ENCODE measurements at regions not wholly inside any gene's neighbourhood (a gene's known extent, or its start where the extent isn't known, plus 50 kb on each side); places are given as distances from the start of the nearest gene placed in this dataset.

DNA sequence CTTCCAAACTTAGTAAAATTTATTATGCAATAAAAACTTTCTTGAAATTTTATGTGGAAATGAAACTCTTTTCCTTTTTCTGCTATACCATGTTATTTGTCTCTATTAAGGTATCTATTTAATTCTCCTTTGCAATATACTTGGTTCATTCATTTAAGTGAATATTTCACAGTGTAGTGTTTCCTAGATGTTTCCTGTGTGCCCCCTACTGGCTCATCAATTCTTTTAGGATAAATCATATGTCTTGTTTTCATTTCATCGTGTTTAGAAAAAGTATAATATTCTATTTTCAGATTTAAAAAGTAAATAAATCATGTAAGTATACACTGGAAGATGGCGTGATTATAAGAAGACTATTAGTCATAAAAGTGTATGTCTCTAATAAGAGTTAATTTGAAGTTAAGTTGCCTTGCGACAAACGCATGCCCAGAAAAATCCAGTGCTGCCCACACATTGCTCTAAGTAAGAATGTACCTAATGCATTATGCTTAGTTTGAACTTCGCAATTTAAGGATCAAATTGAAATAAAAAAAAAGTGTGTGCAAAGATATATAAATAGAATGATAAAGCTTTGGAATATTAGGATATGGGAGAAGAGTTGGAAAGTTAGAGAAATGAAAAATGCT lies 525.4 kb downstream of the KCNJ3 start:
- no peak for DNase-seq

DNA sequence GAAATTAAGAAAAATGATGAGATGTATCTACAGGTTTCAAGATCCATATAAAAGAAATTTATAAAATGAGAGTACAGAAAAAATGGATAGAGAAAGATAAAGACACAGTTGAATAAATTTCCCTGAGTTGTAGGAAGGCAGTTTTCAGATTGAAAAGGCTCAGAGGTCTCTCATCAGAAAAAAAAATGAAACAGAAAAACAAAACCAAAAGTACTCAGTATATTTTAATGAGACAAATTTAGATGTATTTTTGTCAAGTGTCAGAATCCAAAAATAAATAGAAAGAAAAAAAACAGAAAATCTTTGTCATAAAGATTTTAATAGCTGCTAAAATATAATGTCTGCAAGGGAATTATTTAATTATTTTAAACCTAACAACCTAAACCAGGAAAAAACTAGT lies 520.5 kb downstream of the KCNJ3 start:
- no peak for DNase-seq

DNA sequence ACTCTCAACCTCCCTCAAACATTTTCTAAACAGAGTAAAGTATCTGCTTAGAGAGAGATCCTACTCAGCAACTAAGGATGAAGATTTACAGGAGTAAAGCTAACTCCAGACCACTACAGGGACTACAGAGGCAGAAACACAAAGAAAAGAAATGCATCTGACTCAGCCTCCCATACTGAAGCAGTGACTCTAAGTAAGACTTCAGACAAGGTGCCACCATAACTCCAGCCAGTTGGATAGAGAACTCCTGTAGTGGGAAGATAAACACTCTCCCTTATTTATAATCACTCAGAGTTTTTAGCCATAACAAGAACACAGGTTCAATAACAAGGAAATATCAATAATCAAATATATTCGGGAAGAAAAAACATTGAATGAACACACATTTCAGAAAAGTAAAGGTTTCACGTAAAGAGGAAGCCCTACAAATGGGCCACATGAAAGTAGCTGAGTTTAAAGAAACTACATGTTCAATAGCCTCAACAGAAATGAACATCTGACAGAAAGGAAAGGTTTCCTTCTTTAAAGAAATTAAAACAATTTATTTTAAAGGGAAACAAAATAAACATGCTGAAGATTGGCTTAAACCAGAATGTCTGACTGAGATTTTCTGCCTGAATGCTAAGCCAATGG lies 519.9 kb downstream of the KCNJ3 start:
- no peak for DNase-seq

DNA sequence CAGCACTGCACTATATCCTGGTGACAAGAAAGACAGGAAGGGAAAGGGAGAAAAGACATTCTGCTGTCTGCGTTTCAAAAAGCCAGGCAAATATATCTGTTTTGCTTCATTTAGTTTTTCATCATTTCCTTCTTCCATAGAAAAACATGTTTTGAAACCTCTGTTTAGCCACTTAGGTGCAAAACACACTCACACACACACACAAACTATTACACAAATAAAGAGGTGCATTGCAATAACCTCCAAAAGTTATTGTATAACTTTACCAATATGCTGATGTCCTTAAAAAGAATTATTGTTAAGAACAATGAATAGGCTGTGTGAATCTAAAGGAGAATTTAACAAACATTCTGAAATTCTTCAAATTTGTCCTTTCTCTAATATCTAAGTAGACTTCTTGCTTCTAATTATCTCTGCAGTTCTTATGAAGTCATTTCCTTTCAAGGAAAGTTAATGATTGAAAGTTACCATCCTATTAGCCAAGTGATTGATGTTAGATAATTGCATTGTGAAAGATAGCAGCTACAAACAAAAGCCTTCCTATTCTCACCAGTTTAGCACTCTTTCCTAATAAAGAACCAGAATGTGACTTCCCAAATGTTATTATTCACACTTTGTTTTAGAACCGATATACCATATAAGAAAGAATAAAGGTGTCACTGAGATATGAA lies 516.7 kb downstream of the KCNJ3 start:
- DNase-seq: no peak

DNA sequence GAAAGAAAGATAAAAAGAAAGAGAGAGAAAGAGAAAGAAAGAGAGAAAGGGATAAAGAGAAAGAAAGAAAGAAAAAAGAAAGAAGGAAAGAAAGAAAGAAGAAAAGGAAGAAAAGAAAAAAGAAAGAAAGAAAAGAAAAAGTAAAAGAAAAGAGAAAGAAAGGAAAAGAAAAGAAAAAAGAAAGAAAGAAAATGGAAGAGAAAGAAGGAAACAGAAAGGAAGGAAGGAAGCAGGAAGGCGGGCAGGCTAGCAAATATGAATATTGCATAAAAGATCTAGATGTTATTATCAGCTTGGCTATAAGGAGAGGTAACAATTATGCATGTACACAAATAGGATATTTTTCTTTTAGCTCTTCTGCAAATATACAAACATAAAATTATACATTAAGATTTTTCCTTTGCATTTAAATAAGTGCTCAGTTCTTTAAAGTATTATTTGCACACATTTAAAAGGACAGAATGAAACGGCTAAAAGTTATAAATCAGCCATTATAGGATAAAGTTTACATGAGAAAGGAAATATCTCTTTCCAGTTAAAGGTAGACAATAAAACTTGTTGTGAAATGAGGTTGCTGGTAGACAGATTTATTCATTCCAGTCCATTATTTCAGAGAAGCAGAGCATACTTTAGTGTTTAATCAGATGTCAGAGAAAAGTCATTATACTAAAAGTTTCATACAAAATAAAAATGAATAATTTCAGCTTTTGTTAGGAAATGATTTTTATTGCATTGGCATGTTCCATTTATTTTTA lies 511.4 kb downstream of the KCNJ3 start:
- DNase-seq: no peak

DNA sequence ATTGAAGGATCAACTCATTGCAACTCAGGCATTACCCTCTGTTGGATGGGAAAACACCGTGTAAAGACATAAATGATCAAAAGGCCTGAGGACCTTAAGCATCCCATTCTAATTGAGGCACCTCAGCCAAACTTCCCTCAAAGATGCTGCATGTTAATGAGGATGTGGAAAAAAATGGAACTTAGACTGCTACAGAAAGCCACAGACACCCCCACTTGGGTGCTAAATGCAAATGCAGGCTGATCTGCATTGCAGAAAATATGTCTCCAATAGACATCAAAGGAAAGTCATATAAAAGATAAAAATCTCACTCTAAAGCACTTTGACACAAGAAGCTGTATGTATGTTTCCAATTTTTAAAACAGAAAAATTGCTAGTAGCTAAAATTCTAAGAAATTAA lies 504.7 kb downstream of the KCNJ3 start:
- DNase-seq: no peak

DNA sequence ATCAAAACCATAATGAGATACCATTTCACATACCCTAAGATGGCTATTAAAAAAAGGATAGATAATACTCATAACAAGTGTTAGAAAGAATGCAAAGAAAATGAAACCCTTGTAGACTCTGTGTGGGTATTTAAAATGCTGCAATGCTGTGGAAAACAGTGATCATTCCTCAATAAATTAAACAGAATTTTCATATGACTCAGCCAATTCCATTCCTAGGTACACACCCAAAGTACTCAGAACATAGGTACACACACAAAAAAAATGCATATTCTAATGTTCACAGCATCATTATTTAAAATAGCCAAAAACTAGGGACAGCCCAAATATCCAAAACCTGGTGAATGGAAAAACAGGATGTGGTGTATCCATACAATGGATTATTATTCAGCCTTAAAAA lies 502.3 kb downstream of the KCNJ3 start:
- DNase-seq: no peak

DNA sequence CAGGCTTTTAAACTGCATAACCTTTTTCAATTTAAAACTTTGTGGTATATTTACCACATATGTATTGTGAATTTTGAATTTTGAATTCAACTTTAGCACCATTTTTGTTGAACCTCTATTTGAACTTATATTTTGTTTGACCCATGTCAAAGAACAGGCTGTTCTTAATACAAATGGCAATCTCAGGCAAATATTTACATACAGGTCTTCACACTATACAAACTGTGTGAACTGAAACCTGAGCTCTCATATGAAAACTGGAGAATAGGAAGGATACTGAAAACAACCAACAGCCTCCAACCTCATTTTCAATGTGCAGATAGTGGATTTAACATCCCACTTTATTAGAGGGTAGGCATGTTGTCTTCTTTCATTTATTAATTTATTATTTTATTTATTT lies 491.8 kb downstream of the KCNJ3 start:
- no peak for DNase-seq

DNA sequence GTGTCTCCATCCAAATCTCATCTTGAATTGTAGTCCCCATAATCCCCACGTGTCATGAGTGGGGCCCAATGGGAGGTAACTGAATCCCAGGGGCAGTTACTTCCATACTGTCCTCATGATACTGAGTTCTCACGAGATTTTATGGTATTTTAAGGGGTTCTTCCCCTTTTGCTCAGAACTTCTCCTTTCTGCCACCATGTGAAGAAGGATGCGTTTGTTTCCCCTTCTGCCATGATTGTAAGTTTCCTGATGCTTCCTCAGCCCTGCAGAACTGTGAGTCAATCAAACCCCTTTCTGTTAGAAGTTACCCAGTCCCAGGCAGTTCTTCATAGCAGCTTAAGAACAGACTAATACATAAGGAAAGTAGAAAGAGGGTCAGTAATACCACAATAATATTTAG lies 480.4 kb downstream of the KCNJ3 start:
- DNase-seq: no peak

DNA sequence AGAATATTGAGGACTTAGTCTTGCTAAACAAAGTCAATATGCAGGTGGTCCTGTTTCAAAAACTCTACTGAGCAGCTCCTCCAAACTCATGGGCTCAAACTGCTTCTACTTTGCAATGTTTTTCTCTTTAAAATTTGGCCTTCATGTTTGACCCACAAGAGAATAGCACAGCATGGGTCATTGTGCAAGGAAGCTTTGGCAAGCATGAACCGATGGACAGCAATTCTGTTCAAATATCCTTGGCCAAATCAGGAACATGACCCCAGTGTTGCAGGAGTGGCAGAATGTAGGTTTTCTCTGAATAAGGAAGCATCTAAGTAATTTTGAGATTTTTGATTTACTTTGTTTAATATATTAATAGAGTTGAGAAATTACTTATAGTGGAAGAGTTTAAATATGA lies 477.9 kb downstream of the KCNJ3 start:
- DNase-seq: no peak

DNA sequence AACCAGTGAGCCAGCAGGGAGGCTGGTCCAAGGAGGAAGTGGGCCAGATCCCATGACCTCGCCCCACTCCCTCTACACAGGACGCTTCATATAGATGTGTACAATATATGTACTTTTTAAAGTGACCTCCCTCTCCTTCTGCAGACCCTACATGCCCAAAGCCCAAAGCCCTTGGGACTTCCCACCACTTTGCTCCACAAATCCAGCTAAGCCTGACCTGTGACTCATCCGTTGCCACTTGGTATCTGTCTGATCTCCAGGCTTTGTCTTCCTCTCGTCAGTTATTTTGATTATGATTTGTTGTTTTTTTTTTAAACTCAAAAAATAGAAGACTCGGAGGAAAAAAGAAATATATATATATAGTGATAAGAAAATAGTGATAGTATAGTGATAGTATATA lies 470.8 kb downstream of the KCNJ3 start:
- no peak for DNase-seq

DNA sequence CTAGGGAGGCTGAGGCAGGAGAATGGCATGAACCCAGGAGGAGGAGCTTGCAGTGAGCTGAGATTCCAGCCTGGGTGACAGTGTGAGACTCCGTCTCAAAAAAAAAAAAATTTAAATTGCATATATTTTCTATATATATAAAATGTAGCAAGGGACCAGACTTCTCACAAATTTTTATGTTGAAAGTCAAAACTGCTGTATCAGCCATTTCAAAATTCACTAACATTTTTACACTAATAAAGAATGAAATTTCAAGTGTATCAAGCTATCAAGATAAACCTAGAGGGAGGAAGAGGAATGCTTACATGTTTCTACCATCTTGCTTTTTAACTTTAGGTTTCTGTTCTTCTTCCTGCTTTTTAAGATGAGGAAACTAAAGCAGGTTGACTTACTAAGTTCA lies 464.0 kb downstream of the KCNJ3 start:
- DNase-seq: no peak

DNA sequence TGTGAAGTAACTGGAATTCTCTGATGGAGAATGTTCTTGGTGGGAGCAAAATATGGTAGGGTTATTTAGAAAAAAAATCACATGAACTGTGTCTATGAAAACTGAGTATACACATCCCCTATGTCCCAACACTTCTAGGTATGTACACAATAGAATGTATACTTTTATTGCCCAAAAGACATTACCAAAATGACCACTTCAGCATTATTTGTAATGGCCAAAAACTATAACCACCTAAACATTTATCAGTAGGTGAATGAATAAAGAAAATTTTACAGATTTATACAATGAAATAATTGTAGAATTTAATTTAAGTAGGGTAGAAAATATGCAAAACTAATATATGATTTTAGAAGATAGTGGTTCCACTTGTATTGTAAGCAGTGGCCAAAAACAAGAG lies 462.8 kb downstream of the KCNJ3 start:
- DNase-seq: no peak

DNA sequence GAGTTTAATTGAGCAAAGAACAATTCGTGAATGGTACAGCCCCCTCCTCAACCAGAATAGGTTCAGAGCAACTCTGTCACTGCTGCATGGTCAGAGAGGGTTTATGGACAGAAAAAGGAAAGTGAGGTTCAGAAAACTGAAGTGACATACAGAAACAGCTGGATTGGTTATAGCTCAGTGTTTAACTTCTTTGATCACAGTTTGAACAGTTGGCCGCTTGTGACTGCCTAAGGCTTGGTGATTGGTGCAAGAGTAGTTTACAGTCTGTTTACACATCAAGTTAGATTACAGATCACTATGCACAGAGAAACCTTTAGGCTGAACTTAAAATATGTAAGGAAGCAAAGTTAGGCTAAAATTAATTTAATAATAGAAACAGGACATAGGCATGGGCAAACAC lies 459.2 kb downstream of the KCNJ3 start:
- no peak for DNase-seq

DNA sequence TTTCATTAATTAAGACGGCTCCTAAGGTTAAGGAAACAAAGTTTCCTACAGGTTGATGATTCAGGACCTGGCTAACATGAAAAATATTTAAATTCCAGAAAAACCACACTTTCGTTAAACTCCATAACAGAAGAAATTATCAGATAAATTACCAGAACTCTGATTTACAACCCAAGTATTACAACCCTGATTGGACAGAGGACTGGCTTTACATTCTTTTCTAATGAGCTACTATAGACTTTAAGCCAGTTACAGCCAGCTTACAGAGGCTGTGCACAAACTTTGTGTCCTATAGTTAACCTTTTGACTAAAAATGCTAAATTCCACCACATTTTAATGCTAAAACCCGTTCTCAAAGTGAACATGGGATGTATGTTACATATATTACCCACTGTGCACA lies 458.6 kb downstream of the KCNJ3 start:
- DNase-seq: no peak

DNA sequence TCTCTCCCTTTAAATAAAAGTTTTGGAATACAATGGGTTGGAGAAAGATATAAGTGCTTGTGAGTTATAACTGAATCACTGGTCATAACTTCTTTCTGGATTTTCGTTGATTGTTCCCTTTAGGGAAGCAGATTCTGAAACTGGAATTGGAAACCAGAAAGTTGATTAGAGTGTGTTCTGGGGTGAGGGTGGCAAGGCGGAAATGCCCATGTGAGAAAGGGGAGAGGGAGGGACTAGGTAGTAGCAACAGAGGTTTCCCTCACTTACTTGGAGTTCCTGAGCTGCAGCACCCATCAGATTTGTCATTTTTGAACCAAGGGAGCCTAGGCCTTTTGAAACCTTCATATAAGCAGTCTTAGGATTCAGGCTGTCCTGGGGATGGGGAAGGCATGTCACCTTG lies 453.4 kb downstream of the KCNJ3 start:
- no peak for DNase-seq

DNA sequence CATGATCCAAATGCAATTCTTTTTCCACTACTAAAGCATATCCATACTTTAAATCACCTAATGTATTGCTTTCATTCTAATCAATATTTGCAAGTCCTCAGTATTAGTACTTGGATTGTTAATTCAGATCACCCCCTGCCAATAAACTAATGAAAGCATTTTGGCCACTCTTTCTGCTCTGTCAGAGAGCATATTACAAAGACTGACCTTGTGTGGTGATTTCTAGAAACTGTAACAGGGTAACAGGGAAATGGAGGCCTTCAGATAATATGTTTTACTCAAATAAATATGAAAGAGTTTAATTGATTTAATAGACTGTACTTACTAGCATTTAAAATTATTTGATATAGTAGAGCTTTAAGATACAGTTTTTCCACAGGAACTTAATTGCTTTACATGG lies 453.0 kb downstream of the KCNJ3 start:
- DNase-seq: no peak

DNA sequence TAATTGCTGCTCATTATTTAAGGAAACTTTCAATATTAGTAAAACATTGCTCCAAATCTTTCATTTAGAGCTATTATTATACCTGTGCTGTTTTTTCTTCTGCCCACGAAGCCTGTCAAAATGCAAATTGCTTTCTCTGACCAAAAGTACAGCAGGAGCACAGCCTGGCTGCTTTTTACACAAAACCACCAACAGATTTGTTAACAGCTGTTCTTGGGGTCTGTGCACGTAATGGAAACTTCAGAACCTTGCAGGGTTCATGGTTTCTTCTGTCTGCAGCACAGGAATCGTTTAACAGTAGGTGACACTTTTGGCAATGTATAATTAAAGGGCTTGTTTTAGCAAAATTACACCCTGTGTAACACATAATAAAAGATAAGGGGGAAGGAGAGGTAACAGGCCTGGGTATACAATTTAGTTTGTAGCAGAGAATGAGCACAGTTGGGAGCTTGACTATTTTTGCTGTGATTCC lies 447.3 kb downstream of the KCNJ3 start:
- no peak for DNase-seq

DNA sequence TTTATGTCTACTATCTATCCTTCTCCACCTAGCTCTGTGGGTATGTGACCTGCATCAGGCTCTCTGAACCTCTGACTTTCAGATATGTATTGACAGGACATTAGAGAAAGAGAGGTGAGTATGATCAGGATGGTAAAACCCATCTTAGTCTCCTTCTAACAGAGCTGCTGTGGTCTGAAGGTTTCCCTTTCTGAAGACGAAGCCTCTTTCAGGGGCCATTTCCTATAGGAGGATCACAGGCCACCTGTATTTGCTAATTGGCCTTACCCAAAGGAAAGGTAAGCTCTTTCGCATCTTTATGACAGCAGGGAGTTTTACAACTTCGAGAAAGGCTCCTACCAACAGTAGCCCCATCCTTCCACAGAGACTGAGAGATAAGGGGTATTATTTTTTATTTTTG lies 442.9 kb downstream of the KCNJ3 start:
- no peak for DNase-seq

DNA sequence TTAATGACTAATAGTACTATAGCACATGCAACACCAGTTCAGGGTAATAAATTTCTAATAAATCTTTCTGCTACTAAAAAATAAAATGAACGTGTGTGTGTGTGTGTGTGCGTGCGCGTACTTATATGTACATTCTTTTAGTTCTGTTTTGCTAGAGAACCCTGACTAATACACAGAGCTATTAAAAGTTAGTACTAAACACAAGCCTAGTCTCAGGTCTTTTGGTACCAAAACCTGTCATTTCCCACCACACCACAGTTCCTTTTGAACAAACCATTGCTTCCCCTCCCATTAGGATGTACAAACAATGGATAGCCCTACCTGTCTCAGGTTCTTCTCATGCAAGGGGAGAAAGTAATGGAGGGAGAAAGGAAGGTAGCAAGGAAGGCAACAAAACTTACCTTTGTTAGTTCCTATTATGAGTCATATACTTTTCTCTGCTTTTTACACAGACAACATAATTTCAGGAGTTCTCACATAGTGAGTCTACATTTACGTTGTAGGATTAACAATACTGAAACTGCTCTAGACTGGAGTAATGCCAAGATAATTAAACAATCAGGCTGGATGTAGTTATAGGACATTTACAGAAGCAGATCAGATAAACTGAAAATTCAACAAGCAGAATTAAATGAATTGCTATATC lies 427.2 kb downstream of the KCNJ3 start:
- DNase-seq: no peak

DNA sequence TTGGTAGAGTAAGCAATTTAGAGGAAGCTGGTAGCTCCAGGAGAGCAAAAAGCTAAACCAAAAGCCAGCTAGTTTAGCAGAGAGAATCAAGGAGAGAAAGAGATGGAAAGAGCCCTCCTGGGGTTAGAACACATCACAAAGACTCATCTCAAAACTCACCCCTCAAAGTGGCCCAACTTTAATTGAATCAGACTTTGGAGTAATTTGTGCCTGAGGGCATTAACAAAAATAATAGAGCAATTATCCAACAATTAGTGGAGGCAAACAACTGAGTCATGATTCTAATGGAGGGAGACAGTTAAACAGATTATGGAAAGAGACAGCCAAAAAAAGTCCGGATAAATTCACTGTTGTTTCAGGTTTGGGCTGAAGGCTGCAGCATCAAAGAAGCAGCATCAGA lies 417.4 kb downstream of the KCNJ3 start:
- DNase-seq: no peak

DNA sequence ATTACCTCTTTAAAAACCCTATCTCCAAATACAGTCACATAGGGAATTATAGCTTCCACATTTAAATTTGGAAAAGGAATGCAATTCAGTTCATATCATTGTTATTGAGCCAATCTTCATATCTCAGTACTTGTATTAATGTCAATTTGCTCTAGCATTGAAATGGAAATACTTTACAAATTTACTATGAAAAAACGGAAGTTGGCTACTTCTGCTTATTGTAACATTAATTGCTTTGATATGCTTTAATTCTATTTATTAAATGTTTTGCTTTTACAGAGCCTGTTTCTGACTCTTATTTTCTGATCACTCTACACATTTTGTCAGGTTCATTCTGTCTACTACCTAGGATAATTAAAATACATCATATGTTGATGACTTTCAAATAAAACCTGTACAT lies 412.6 kb downstream of the KCNJ3 start:
- DNase-seq: no peak

DNA sequence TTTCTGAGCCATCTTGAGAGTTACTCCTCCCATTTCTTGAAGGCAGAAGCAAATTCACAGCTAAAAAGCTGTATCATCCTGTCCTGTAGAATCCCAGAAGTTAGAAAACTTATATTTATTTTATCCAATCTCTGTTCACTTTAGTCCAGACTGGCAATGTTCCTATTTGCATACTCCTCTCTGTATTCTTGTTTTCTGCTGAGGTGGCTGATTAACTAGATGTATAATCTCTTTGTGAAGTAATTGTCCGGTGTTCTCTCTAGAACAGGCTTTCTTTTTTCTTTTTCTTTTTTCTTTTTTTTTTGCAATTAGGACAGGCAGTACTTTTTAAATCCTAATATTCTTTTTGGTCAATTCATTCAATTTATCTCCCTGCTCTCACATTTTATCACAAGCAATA lies 411.0 kb downstream of the KCNJ3 start:
- no peak for DNase-seq
